ENCODE measurements at regions not wholly inside any gene's neighbourhood (a gene's known extent, or its start where the extent isn't known, plus 50 kb on each side); places are given as distances from the start of the nearest gene placed in this dataset.

GRCh38 chr7:21354284-21354683 is 73.6 kb upstream of the SP4 start:
- TF ChIP-seq POLR2A (IDR thresholded peaks at IDR 0.05) (no peak), CTCF (IDR thresholded peaks at IDR 0.05) (no peak)

Data from lower leg skin (tissue), 3 donors.